Erythroblast (primary cell): ENCODE measurements at regions not wholly inside any gene's neighbourhood (a gene's known extent, or its start where the extent isn't known, plus 50 kb on each side); places are given as distances from the start of the nearest gene placed in this dataset.

Source experiments
- DNase-seq, 2 experiments: peaks; one replicate each; lab custom pipeline; 2025; lab: John Stamatoyannopoulos, UW
- GATA1 ChIP-seq: IDR thresholded peaks from 2 replicates; pipeline ENCODE4 v1.6.1; 2011; ENCODE audit warnings: low read depth, mild to moderate bottlenecking, control low read depth, low read length, moderate library complexity
- POLR2A ChIP-seq: IDR thresholded peaks from 2 replicates; pipeline ENCODE4 v1.6.1; 2011; ENCODE audit warnings: mild to moderate bottlenecking, low read length

GRCh38 chr10:4333459-4333894, 492.5 kb upstream of the AKR1E2 start:
- DNase-seq, result no peak
- no peak for TF ChIP-seq POLR2A
- no peak for TF ChIP-seq GATA1

- TF ChIP-seq POLR2A (no peak), GATA1 (no peak)
- DNase-seq, result no peak
Measured at GRCh38 chr10:4332764-4333458, 493.1 kb upstream of the AKR1E2 start.

- no peak for DNase-seq
- TF ChIP-seq POLR2A (no peak), GATA1 (no peak)
Measured at GRCh38 chr10:4331150-4331549, 494.9 kb upstream of the AKR1E2 start.

- DNase-seq, result no peak
- TF ChIP-seq GATA1, result no peak
- no peak for TF ChIP-seq POLR2A
Measured at GRCh38 chr10:4330636-4331035, 495.4 kb upstream of the AKR1E2 start.

GRCh38 chr10:4329225-4329624, 496.8 kb upstream of the AKR1E2 start:
- TF ChIP-seq GATA1 (no peak), POLR2A (no peak)
- DNase-seq, result no peak

- DNase-seq, result no peak
- no peak for TF ChIP-seq POLR2A
- TF ChIP-seq GATA1, result no peak
Measured at GRCh38 chr10:4326647-4327046, 499.4 kb upstream of the AKR1E2 start.

GRCh38 chr10:4319870-4320367, 506.1 kb upstream of the AKR1E2 start:
- TF ChIP-seq GATA1 (no peak), POLR2A (no peak)
- no peak for DNase-seq

- no peak for TF ChIP-seq GATA1
- no peak for TF ChIP-seq POLR2A
- DNase-seq, result no peak
Measured at GRCh38 chr10:4316161-4316810, 509.7 kb upstream of the AKR1E2 start.

GRCh38 chr10:4315551-4315950, 510.5 kb upstream of the AKR1E2 start:
- DNase-seq, result no peak
- TF ChIP-seq POLR2A, result no peak
- TF ChIP-seq GATA1, result no peak

- no peak for DNase-seq
- no peak for TF ChIP-seq GATA1
- no peak for TF ChIP-seq POLR2A
Measured at GRCh38 chr10:4313051-4313450, 513.0 kb upstream of the AKR1E2 start.

- no peak for TF ChIP-seq POLR2A
- TF ChIP-seq GATA1, result no peak
- DNase-seq, result no peak
Measured at GRCh38 chr10:4312051-4312835, 513.8 kb upstream of the AKR1E2 start.

- DNase-seq, result no peak
- TF ChIP-seq GATA1, result no peak
- no peak for TF ChIP-seq POLR2A
Measured at GRCh38 chr10:4310172-4310571, 515.8 kb upstream of the AKR1E2 start.

GRCh38 chr10:4307910-4308309, 518.1 kb upstream of the AKR1E2 start:
- DNase-seq, result no peak
- no peak for TF ChIP-seq POLR2A
- no peak for TF ChIP-seq GATA1

GRCh38 chr10:4306871-4307270, 519.1 kb upstream of the AKR1E2 start:
- no peak for TF ChIP-seq GATA1
- no peak for TF ChIP-seq POLR2A
- DNase-seq, result no peak

- DNase-seq, result peak; percentile 2 to 62
- TF ChIP-seq POLR2A (no peak), GATA1 (no peak)
Measured at GRCh38 chr10:4303045-4303444, 518.0 kb upstream of the KLF6 start.
